Mesenchymal stem cell (in vitro differentiated cells and primary cell): ENCODE measurements at regions not wholly inside any gene's neighbourhood (a gene's known extent, or its start where the extent isn't known, plus 50 kb on each side); places are given as distances from the start of the nearest gene placed in this dataset.

Source experiments
- DNase-seq: peaks from one replicate; pipeline ENCODE4 v3.0.0-alpha.2; 2013
- H2AFZ ChIP-seq: one replicate; pipeline ENCODE4 v1.6.1; 2013; ENCODE audit warnings: low read depth, mild to moderate bottlenecking, control low read depth, inconsistent platforms, low read length, moderate library complexity
- H2AK5ac ChIP-seq: 2 replicates; pipeline ENCODE4 v1.6.1; 2013; ENCODE audit warnings: low read length, moderate library complexity, mild to moderate bottlenecking, inconsistent platforms; ENCODE audit not compliant: severe bottlenecking
- H2BK120ac ChIP-seq: one replicate; pipeline ENCODE4 v1.6.1; 2013; ENCODE audit warnings: low read depth, mild to moderate bottlenecking, inconsistent platforms, low read length, moderate library complexity
- H2BK12ac ChIP-seq, 2 experiments: one replicate each; pipeline ENCODE4 v1.6.1; 2013; ENCODE audit warnings: inconsistent platforms in 2 of 2, low read length in 2 of 2, mild to moderate bottlenecking in 2 of 2, moderate library complexity in 2 of 2, control low read depth in 1 of 2
- H2BK15ac ChIP-seq: one replicate; pipeline ENCODE4 v1.6.1; 2013; ENCODE audit warnings: mild to moderate bottlenecking, low read depth, inconsistent platforms; ENCODE audit not compliant: poor library complexity, severe bottlenecking
- H2BK5ac ChIP-seq: 2 replicates; pipeline ENCODE4 v1.6.1; 2013; ENCODE audit warnings: low read depth, mild to moderate bottlenecking, low read length, control low read depth, inconsistent platforms; ENCODE audit not compliant: poor library complexity, severe bottlenecking
- H3K14ac ChIP-seq, 2 experiments: one replicate each; pipeline ENCODE4 v1.6.1; 2013; ENCODE audit warnings: inconsistent platforms in 2 of 2, low read length in 2 of 2, control low read depth in 1 of 2, mild to moderate bottlenecking in 1 of 2, moderate library complexity in 1 of 2
- H3K18ac ChIP-seq, 2 experiments: one replicate each; pipeline ENCODE4 v1.6.1; 2013; ENCODE audit warnings: inconsistent platforms in 2 of 2, low read length in 2 of 2, control low read depth in 1 of 2, low read depth in 1 of 2, mild to moderate bottlenecking in 1 of 2
- H3K23ac ChIP-seq, 2 experiments: one replicate each; pipeline ENCODE4 v1.6.1; 2013; ENCODE audit warnings: inconsistent platforms in 2 of 2, low read length in 2 of 2, mild to moderate bottlenecking in 2 of 2, moderate library complexity in 2 of 2, control low read depth in 1 of 2
- H3K27ac ChIP-seq: 2 replicates; pipeline ENCODE4 v1.5.1; 2013; ENCODE audit warnings: mild to moderate bottlenecking, moderate library complexity, low read length, control low read depth, inconsistent platforms; ENCODE audit not compliant: poor library complexity, severe bottlenecking
- H3K27me3 ChIP-seq, 2 experiments: 2 replicates each; pipeline versions ENCODE4 v1.6.1 to v1.7.0; 2013; ENCODE audit warnings: low read length in 2 of 2, mild to moderate bottlenecking in 2 of 2, moderate library complexity in 2 of 2, control low read depth in 1 of 2, inconsistent platforms in 1 of 2; ENCODE audit not compliant: control insufficient read depth in 1 of 2, insufficient read depth in 1 of 2
- H3K36me3 ChIP-seq, 2 experiments: 2 replicates each; pipeline versions ENCODE4 v1.6.1 to v1.7.0; 2013; ENCODE audit warnings: low read length in 2 of 2, control low read depth in 1 of 2, inconsistent platforms in 1 of 2, low read depth in 1 of 2, mild to moderate bottlenecking in 1 of 2; ENCODE audit not compliant: insufficient read depth in 2 of 2, control insufficient read depth in 1 of 2
- H3K4ac ChIP-seq, 2 experiments: one replicate each; pipeline ENCODE4 v1.6.1; 2013; ENCODE audit warnings: inconsistent platforms in 2 of 2, low read length in 2 of 2, mild to moderate bottlenecking in 2 of 2, moderate library complexity in 2 of 2, control low read depth in 1 of 2, low read depth in 1 of 2
- H3K4me1 ChIP-seq: 2 replicates; pipeline ENCODE4 v1.6.1; 2013; ENCODE audit warnings: low read depth, low read length, control low read depth; ENCODE audit not compliant: control insufficient read depth, insufficient read depth
- H3K4me2 ChIP-seq: 2 replicates; pipeline ENCODE4 v1.6.1; 2013; ENCODE audit warnings: low read length, mild to moderate bottlenecking, inconsistent platforms; ENCODE audit not compliant: poor library complexity, severe bottlenecking
- H3K4me3 ChIP-seq, 2 experiments: 2 replicates each; pipeline versions ENCODE4 v1.5.1 to v1.7.0; 2013; ENCODE audit warnings: low read length in 2 of 2, mild to moderate bottlenecking in 2 of 2, control low read depth in 1 of 2, low read depth in 1 of 2; ENCODE audit not compliant: insufficient read depth in 1 of 2
- H3K79me1 ChIP-seq: replicated peaks from 2 replicates; pipeline ENCODE4 v1.6.1; 2013; ENCODE audit warnings: mild to moderate bottlenecking, control low read depth, low read length, inconsistent platforms; ENCODE audit not compliant: poor library complexity, severe bottlenecking
- H3K9ac ChIP-seq: 2 replicates; pipeline ENCODE4 v1.7.0; 2013; ENCODE audit warnings: mild to moderate bottlenecking, low read length, moderate library complexity
- H3K9me3 ChIP-seq: 2 replicates; pipeline ENCODE4 v1.7.0; 2013; ENCODE audit warnings: mild to moderate bottlenecking, low read length; ENCODE audit not compliant: control insufficient read depth
- H4K8ac ChIP-seq: one replicate; pipeline ENCODE4 v1.6.1; 2013; ENCODE audit warnings: inconsistent platforms, mild to moderate bottlenecking, low read length, moderate library complexity
- H4K91ac ChIP-seq: one replicate; pipeline ENCODE4 v1.6.1; 2013; ENCODE audit warnings: mild to moderate bottlenecking, low read length, inconsistent platforms
- WGBS: methylation state at CpG from one replicate; pipeline ENCODE4 v1.1.7; 2013; ENCODE audit warnings: mixed read lengths; 5-methylcytosine and 5-hydroxymethylcytosine counted together

DNA sequence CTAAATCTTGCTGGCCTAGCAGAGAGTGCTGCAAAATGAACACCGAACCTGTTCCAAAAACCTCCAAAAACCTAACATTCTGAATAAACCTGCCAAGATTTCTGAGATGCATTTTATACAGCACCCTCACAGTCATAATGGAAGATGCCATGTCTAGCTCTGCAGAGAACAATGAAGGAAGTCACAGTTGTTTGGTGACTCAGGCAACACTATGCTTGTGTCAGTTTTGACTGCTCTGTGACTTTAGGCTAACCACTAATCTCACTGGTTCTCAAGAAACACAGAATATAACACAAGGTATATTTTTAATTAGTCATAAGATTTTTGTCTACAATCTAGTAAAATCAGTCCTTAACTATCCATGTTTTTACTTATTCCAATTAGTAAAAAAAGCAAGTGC lies 606.6 kb downstream of the TBL1XR1 start:
- H2AFZ ChIP-seq = no peak overlapping the region
- no peak overlapping the region for H3K4me3 ChIP-seq
- H2AK5ac ChIP-seq = no peak overlapping the region
- no peaks in the 10 kb centered on the region for H3K79me1 ChIP-seq
- DNase-seq = no peak
- no peak overlapping the region for H4K8ac ChIP-seq
- no peak overlapping the region for H3K4me2 ChIP-seq
- no peak overlapping the region for H2BK15ac ChIP-seq
- no peak overlapping the region for H3K14ac ChIP-seq
- H3K36me3 ChIP-seq = no peaks in the 10 kb centered on the region
- no peaks in the 10 kb centered on the region for H3K27me3 ChIP-seq
- no peaks in the 10 kb centered on the region for H3K9me3 ChIP-seq
- 80% methylated on average over 1 of the region's 1 CpG for WGBS
- H3K23ac ChIP-seq = no peak overlapping the region
- no peak overlapping the region for H3K9ac ChIP-seq
- H2BK12ac ChIP-seq = no peak overlapping the region
- no peak overlapping the region for H3K27ac ChIP-seq
- no peak overlapping the region for H4K91ac ChIP-seq
- H2BK5ac ChIP-seq = no peak overlapping the region
- H2BK120ac ChIP-seq = no peak overlapping the region
- no peak overlapping the region for H3K4ac ChIP-seq
- H3K4me1 ChIP-seq = no peaks in the 10 kb centered on the region
- no peak overlapping the region for H3K18ac ChIP-seq

DNA sequence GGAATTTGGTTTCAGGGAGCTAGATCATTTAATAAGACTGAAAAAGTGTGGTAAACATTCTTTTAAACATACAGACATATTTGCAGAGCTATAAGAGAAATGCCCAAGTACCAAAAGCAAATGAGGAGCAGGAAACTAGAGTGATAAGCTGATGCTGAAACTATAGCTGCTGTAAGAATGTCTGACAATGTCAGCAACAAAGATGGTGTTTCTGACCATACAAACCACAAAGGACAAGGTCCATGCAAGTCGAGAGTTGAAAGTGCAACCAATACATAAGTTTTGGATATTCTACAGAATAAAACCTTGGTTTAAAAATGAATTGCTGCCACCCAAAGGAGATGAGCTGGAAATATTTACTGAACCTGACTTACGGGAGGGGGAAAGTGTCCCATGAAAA lies 610.2 kb downstream of the TBL1XR1 start:
- Histone ChIP-seq H3K18ac (no peak overlapping the region), H2AK5ac (no peak overlapping the region), H3K79me1 (no peaks in the 10 kb centered on the region), H3K4me1 (no peaks in the 10 kb centered on the region), H3K27me3 (no peaks in the 10 kb centered on the region), H2BK12ac (no peak overlapping the region), H2BK5ac (no peak overlapping the region), H3K14ac (no peak overlapping the region), H3K9ac (peak overlapping the region; percentile 67), H2BK120ac (no peak overlapping the region), H2BK15ac (no peak overlapping the region), H3K23ac (no peak overlapping the region), H3K36me3 (no peaks in the 10 kb centered on the region), H3K27ac (no peak overlapping the region), H3K9me3 (no peaks in the 10 kb centered on the region), H3K4me3 (no peak overlapping the region), H3K4ac (no peak overlapping the region), H4K8ac (no peak overlapping the region), H4K91ac (no peak overlapping the region), H3K4me2 (no peak overlapping the region), H2AFZ (no peak overlapping the region)
- 85% methylated on average over 1 of the region's 2 CpGs for WGBS
- no peak for DNase-seq

DNA sequence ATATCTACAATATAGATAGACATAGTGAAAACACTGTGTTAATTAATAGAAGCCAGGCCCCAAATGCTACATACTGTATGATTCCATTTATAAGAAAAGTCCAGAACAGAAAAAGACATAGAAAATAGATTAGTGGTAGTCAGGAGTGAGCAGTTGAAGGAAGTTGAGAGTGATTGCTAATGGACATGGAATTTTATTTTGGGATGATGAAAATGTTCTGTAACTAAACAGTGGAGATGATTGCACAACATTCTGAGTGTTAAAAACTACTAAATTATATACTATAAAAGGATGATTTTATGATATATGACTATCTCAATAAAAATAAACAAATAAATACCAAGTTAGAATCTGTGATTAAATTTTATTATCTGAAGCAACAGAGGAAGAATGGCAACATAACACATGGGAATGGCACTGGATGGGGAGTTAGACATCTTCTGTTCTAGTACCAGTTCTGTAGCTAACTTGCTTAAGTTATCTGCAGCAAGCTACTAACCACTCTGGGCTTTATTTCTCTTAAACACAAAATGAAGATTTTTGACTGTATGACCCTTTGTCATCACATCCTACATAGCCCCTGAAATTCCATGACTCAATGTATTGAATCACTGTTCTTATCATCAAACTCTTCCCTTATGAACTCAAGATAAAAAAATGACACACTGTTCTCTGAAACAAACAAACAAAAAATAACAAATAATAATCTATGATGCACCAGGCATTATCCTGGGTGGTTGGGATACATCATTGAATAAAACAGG lies 612.7 kb downstream of the TBL1XR1 start:
- Histone ChIP-seq H2AK5ac (no peak overlapping the region), H3K14ac (no peak overlapping the region), H3K23ac (no peak overlapping the region), H3K4me2 (no peak overlapping the region), H3K18ac (no peak overlapping the region), H3K27me3 (no peaks in the 10 kb centered on the region), H2BK120ac (no peak overlapping the region), H3K9me3 (no peaks in the 10 kb centered on the region), H2AFZ (no peak overlapping the region), H2BK5ac (no peak overlapping the region), H3K27ac (no peak overlapping the region), H4K91ac (no peak overlapping the region), H3K4me3 (no peak overlapping the region), H3K4me1 (no peaks in the 10 kb centered on the region), H3K79me1 (no peaks in the 10 kb centered on the region), H3K36me3 (no peaks in the 10 kb centered on the region), H4K8ac (no peak overlapping the region), H2BK15ac (no peak overlapping the region), H3K4ac (no peak overlapping the region), H3K9ac (peak overlapping the region; percentile 46), H2BK12ac (no peak overlapping the region)
- DNase-seq = peak; percentile 14

DNA sequence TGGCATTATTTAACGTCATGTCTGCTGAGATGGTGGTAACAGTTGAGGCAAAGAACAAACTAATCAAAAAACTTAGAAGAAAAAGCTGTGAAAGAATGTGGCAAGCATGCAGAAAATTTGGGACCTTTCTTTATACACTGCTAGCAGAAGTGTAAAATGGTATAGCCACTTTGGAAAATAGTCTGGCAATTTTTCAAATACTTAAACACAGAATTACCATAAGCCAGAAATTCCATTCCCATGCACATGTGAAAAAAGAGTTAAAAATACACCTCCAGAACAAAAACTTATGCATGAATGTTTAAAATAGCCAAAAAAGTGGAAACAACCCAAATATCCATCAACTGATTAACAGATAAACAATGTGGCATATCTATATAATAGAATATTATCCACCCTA lies 613.3 kb downstream of the TBL1XR1 start:
- no peak for DNase-seq
- no peak overlapping the region for H2BK120ac ChIP-seq
- no peak overlapping the region for H2BK12ac ChIP-seq
- H3K79me1 ChIP-seq = no peaks in the 10 kb centered on the region
- H3K27me3 ChIP-seq = no peaks in the 10 kb centered on the region
- no peak overlapping the region for H4K91ac ChIP-seq
- no peak overlapping the region for H3K4me3 ChIP-seq
- H3K18ac ChIP-seq = no peak overlapping the region
- H3K4ac ChIP-seq = no peak overlapping the region
- H3K36me3 ChIP-seq = no peaks in the 10 kb centered on the region
- no peak overlapping the region for H2BK5ac ChIP-seq
- H3K9ac ChIP-seq = no peak overlapping the region
- no peak overlapping the region for H3K14ac ChIP-seq
- H3K4me1 ChIP-seq = no peaks in the 10 kb centered on the region
- H3K23ac ChIP-seq = no peak overlapping the region
- no peaks in the 10 kb centered on the region for H3K9me3 ChIP-seq
- no peak overlapping the region for H3K4me2 ChIP-seq
- WGBS = 95% methylated on average over 1 of the region's 1 CpG
- H2AFZ ChIP-seq = no peak overlapping the region
- H2BK15ac ChIP-seq = no peak overlapping the region
- H2AK5ac ChIP-seq = no peak overlapping the region
- H4K8ac ChIP-seq = no peak overlapping the region
- no peak overlapping the region for H3K27ac ChIP-seq
